ENCODE measurements at regions not wholly inside any gene's neighbourhood (a gene's known extent, or its start where the extent isn't known, plus 50 kb on each side); places are given as distances from the start of the nearest gene placed in this dataset.
A peak's percentile ranks its signal among the peaks of the same experiment; 100 is the strongest.

GRCh38 chr2:75325594-75325993, 126.3 kb upstream of the TACR1 start:
- Histone ChIP-seq H3K9ac (ENCODE audit: insufficient read depth, low read length) (no peak overlapping the region), H2AFZ (ENCODE audit: low read length) (no peak overlapping the region), H3K4me3 (replicated peaks in 1 of 4; ENCODE audit: control extremely low read depth in 1 of 4, insufficient read depth in 1 of 4, low read depth in 3 of 4, low read length in 4 of 4) (no peak overlapping the region), H3K4me1 (ENCODE audit: control insufficient read depth, extremely low read depth, insufficient read depth, low read length) (no peaks in the 10 kb centered on the region), H4K20me1 (ENCODE audit: control insufficient read depth, extremely low read depth, insufficient read depth, low read length) (no peaks in the 10 kb centered on the region), H3K27me3 (ENCODE audit: control insufficient read depth, insufficient read depth, low read length) (no peaks in the 10 kb centered on the region), H3K9me3 (ENCODE audit: control insufficient read depth, insufficient read depth, low read depth, low read length) (no peaks in the 10 kb centered on the region), H3K36me3 (ENCODE audit: control insufficient read depth, insufficient read depth, low read length) (no peaks in the 10 kb centered on the region), H3K4me2 (ENCODE audit: extremely low read depth, insufficient read depth, low read length) (no peak overlapping the region), H3K79me2 (ENCODE audit: control insufficient read depth, insufficient read depth, low read length) (no peaks in the 10 kb centered on the region), H3K27ac (ENCODE audit: insufficient read depth, low read length) (no peak overlapping the region)
- TF ChIP-seq CTCF (conservative IDR thresholded peaks at IDR 0.05 in 1 of 2, IDR thresholded peaks at IDR 0.05 in 1 of 2; ENCODE audit: low read depth in 1 of 2, low read length in 2 of 2): no peak
- TF ChIP-seq EZH2 (IDR thresholded peaks at IDR 0.05; ENCODE audit: low read length, missing control alignments): no peak
- peak in 1 of 2 donors; percentile 5 for DNase-seq (ENCODE audit: low read depth in 2 of 2)

- no peak overlapping the region for H3K4me3 ChIP-seq (replicated peaks in 1 of 4; ENCODE audit: control extremely low read depth in 1 of 4, insufficient read depth in 1 of 4, low read depth in 3 of 4, low read length in 4 of 4)
- H3K27ac ChIP-seq (ENCODE audit: insufficient read depth, low read length): no peak overlapping the region
- H3K9me3 ChIP-seq (ENCODE audit: control insufficient read depth, insufficient read depth, low read depth, low read length): no peaks in the 10 kb centered on the region
- no peaks in the 10 kb centered on the region for H3K4me1 ChIP-seq (ENCODE audit: control insufficient read depth, extremely low read depth, insufficient read depth, low read length)
- TF ChIP-seq EZH2 (IDR thresholded peaks at IDR 0.05; ENCODE audit: low read length, missing control alignments) (no peak), CTCF (conservative IDR thresholded peaks at IDR 0.05 in 1 of 2, IDR thresholded peaks at IDR 0.05 in 1 of 2; ENCODE audit: low read depth in 1 of 2, low read length in 2 of 2) (no peak)
- H3K4me2 ChIP-seq (ENCODE audit: extremely low read depth, insufficient read depth, low read length): no peak overlapping the region
- no peaks in the 10 kb centered on the region for H3K27me3 ChIP-seq (ENCODE audit: control insufficient read depth, insufficient read depth, low read length)
- no peaks in the 10 kb centered on the region for H4K20me1 ChIP-seq (ENCODE audit: control insufficient read depth, extremely low read depth, insufficient read depth, low read length)
- H2AFZ ChIP-seq (ENCODE audit: low read length): no peak overlapping the region
- H3K9ac ChIP-seq (ENCODE audit: insufficient read depth, low read length): no peak overlapping the region
- no peaks in the 10 kb centered on the region for H3K36me3 ChIP-seq (ENCODE audit: control insufficient read depth, insufficient read depth, low read length)
- H3K79me2 ChIP-seq (ENCODE audit: control insufficient read depth, insufficient read depth, low read length): no peaks in the 10 kb centered on the region
- no peak for DNase-seq (ENCODE audit: low read depth in 2 of 2)
These were observed 125.6 kb upstream of the TACR1 start for GRCh38 chr2:75324861-75325284.

- Histone ChIP-seq H3K4me3 (replicated peaks in 1 of 4; ENCODE audit: control extremely low read depth in 1 of 4, insufficient read depth in 1 of 4, low read depth in 3 of 4, low read length in 4 of 4) (no peak overlapping the region), H3K4me2 (ENCODE audit: extremely low read depth, insufficient read depth, low read length) (no peak overlapping the region), H3K9ac (ENCODE audit: insufficient read depth, low read length) (no peak overlapping the region), H3K27ac (ENCODE audit: insufficient read depth, low read length) (no peak overlapping the region), H4K20me1 (ENCODE audit: control insufficient read depth, extremely low read depth, insufficient read depth, low read length) (no peaks in the 10 kb centered on the region), H3K4me1 (ENCODE audit: control insufficient read depth, extremely low read depth, insufficient read depth, low read length) (no peaks in the 10 kb centered on the region), H3K36me3 (ENCODE audit: control insufficient read depth, insufficient read depth, low read length) (no peaks in the 10 kb centered on the region), H2AFZ (ENCODE audit: low read length) (no peak overlapping the region), H3K27me3 (ENCODE audit: control insufficient read depth, insufficient read depth, low read length) (no peaks in the 10 kb centered on the region), H3K9me3 (ENCODE audit: control insufficient read depth, insufficient read depth, low read depth, low read length) (no peaks in the 10 kb centered on the region), H3K79me2 (ENCODE audit: control insufficient read depth, insufficient read depth, low read length) (no peaks in the 10 kb centered on the region)
- DNase-seq (ENCODE audit: low read depth in 2 of 2): peak in 1 of 2 donors; percentile 17
- TF ChIP-seq EZH2 (IDR thresholded peaks at IDR 0.05; ENCODE audit: low read length, missing control alignments): no peak
- no peak for TF ChIP-seq CTCF (conservative IDR thresholded peaks at IDR 0.05 in 1 of 2, IDR thresholded peaks at IDR 0.05 in 1 of 2; ENCODE audit: low read depth in 1 of 2, low read length in 2 of 2)
These were observed 124.8 kb upstream of the TACR1 start for GRCh38 chr2:75324141-75324540.

Measured in fibroblast of lung (primary cell).